ENCODE measurements at regions not wholly inside any gene's neighbourhood (a gene's known extent, or its start where the extent isn't known, plus 50 kb on each side); places are given as distances from the start of the nearest gene placed in this dataset.

DNA sequence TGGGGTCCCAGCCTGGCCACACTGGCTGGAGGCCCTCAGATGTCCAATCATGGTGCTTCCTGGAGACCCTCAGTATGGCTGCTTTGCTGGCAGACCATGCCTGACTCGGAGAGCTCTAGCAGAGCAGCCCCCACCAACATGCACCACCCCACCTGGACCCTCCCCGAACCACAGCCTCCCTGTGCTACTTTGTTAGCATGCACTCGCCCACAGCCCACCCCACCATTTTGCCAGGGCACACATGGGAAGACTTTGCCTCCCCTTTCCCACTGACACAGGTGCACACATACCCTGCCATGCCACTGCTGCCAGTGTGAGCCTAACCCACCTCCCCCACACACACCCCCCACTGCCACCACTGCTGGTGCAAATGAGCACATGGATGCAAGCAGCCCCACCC lies 497.5 kb upstream of the PBX1 start:
- POLR2A ChIA-PET, result no interaction called here
- no peaks in the 10 kb centered on the region for H3K36me3 ChIP-seq (ENCODE audit: control insufficient read depth, insufficient read depth, low read length)
- Mint-ChIP-seq H3K27ac (ENCODE audit: unreplicated experiment) (no peak overlapping the region), H3K9me3 (ENCODE audit: unreplicated experiment) (no peaks in the 10 kb centered on the region), H3K36me3 (ENCODE audit: insufficient read depth, unreplicated experiment) (no peaks in the 10 kb centered on the region), H3K4me3 (ENCODE audit: unreplicated experiment) (no peak overlapping the region), H3K4me1 (ENCODE audit: low read depth, unreplicated experiment) (no peaks in the 10 kb centered on the region), H3K27me3 (ENCODE audit: insufficient read depth, unreplicated experiment) (no peaks in the 10 kb centered on the region)
- no TSS peak for BruUV-seq (replicated peaks)
- intact Hi-C loops (cut with micrococcal nuclease; ENCODE audit: unreplicated experiment), result no loop called here
- TF ChIP-seq, protein P1, sequence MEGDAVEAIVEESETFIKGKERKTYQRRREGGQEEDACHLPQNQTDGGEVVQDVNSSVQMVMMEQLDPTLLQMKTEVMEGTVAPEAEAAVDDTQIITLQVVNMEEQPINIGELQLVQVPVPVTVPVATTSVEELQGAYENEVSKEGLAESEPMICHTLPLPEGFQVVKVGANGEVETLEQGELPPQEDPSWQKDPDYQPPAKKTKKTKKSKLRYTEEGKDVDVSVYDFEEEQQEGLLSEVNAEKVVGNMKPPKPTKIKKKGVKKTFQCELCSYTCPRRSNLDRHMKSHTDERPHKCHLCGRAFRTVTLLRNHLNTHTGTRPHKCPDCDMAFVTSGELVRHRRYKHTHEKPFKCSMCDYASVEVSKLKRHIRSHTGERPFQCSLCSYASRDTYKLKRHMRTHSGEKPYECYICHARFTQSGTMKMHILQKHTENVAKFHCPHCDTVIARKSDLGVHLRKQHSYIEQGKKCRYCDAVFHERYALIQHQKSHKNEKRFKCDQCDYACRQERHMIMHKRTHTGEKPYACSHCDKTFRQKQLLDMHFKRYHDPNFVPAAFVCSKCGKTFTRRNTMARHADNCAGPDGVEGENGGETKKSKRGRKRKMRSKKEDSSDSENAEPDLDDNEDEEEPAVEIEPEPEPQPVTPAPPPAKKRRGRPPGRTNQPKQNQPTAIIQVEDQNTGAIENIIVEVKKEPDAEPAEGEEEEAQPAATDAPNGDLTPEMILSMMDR (IDR thresholded peaks at IDR 0.05; ENCODE audit: insufficient read depth in 1 of 2, low read depth in 1 of 2, low read length in 1 of 2, severe bottlenecking in 1 of 2, unreplicated experiment in 1 of 2), result no peak
- DNase-seq, result no peak
- no peaks in the 10 kb centered on the region for H3K27me3 ChIP-seq (replicated peaks; ENCODE audit: control insufficient read depth, insufficient read depth, low read length)
- peaks cover 29% of the 10 kb centered on the region for H3K4me1 ChIP-seq
- CTCF ChIA-PET, result no interaction called here
- H3K9me3 ChIP-seq, result no peaks in the 10 kb centered on the region
- H3K4me3 ChIP-seq (ENCODE audit: low read depth, low read length), result no peak overlapping the region

DNA sequence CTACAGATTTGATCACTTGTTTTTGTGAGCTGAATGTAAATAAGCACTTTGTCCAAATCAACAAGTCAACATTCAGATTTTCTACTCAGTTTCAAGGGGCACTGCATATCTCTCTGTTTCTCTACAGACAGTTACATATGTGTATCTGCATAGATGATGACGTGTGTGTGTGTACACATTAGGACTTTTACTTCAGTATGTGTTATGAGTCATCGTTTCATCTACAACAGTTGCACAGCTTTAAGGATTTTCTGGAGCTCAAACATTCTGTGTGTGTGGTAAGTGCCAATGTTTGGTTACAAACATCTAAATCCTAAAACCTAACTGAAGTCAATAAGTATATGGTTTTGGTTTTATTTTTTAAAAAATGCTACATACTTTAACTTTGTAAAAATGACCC lies 494.5 kb upstream of the PBX1 start:
- Histone ChIP-seq H3K36me3 (ENCODE audit: control insufficient read depth, insufficient read depth, low read length) (no peaks in the 10 kb centered on the region), H3K27me3 (replicated peaks; ENCODE audit: control insufficient read depth, insufficient read depth, low read length) (no peaks in the 10 kb centered on the region), H3K4me1 (peaks cover 3% of the 10 kb centered on the region; the same call in 1 of the 2 replicates), H3K4me3 (ENCODE audit: low read depth, low read length) (no peak overlapping the region), H3K9me3 (no peaks in the 10 kb centered on the region)
- no peak overlapping the region for H3K27ac Mint-ChIP-seq (ENCODE audit: unreplicated experiment)
- H3K36me3 Mint-ChIP-seq (ENCODE audit: insufficient read depth, unreplicated experiment), result no peaks in the 10 kb centered on the region
- ChIA-PET POLR2A (no interaction called here), CTCF (no interaction called here)
- H3K9me3 Mint-ChIP-seq (ENCODE audit: unreplicated experiment), result no peaks in the 10 kb centered on the region
- no peaks in the 10 kb centered on the region for H3K4me1 Mint-ChIP-seq (ENCODE audit: low read depth, unreplicated experiment)
- no peak overlapping the region for H3K4me3 Mint-ChIP-seq (ENCODE audit: unreplicated experiment)
- no peaks in the 10 kb centered on the region for H3K27me3 Mint-ChIP-seq (ENCODE audit: insufficient read depth, unreplicated experiment)
- DNase-seq, result no peak
- TF ChIP-seq, protein P1 (IDR thresholded peaks at IDR 0.05; ENCODE audit: insufficient read depth in 1 of 2, low read depth in 1 of 2, low read length in 1 of 2, severe bottlenecking in 1 of 2, unreplicated experiment in 1 of 2), result no peak
- BruUV-seq (replicated peaks), result no TSS peak
- intact Hi-C loops (cut with micrococcal nuclease; ENCODE audit: unreplicated experiment), result no loop called here

DNA sequence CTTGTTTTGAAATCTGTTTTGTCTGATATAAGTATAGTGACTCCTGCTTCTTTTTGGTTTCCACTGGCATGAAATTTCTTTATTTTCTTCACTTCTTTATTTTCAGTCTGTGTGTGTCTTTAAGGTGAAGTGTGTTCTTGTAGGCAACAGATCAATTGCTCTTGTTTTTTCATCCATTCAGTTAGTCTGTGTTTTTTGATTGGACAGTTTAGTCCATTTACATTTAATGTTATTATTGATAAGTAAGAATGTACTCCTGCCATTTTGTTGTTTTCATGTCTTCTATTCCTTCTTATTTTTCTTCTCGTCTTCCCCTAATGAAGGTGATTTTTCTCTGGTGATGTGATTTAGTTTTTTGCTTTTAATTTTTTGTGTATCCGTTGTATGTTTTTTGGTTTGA lies 487.7 kb upstream of the PBX1 start:
- no peak overlapping the region for H3K4me3 Mint-ChIP-seq (ENCODE audit: unreplicated experiment)
- Histone ChIP-seq H3K9me3 (peaks cover 12% of the 10 kb centered on the region), H3K4me3 (ENCODE audit: low read depth, low read length) (no peak overlapping the region), H3K27me3 (replicated peaks; ENCODE audit: control insufficient read depth, insufficient read depth, low read length) (no peaks in the 10 kb centered on the region), H3K36me3 (ENCODE audit: control insufficient read depth, insufficient read depth, low read length) (no peaks in the 10 kb centered on the region), H3K4me1 (no peaks in the 10 kb centered on the region)
- no peak overlapping the region for H3K27ac Mint-ChIP-seq (ENCODE audit: unreplicated experiment)
- H3K4me1 Mint-ChIP-seq (ENCODE audit: low read depth, unreplicated experiment), result no peaks in the 10 kb centered on the region
- no peaks in the 10 kb centered on the region for H3K36me3 Mint-ChIP-seq (ENCODE audit: insufficient read depth, unreplicated experiment)
- DNase-seq, result no peak
- no TSS peak for BruUV-seq (replicated peaks)
- intact Hi-C loops (cut with micrococcal nuclease; ENCODE audit: unreplicated experiment), result no loop called here
- TF ChIP-seq, protein P1 (IDR thresholded peaks at IDR 0.05; ENCODE audit: insufficient read depth in 1 of 2, low read depth in 1 of 2, low read length in 1 of 2, severe bottlenecking in 1 of 2, unreplicated experiment in 1 of 2), result no peak
- H3K9me3 Mint-ChIP-seq (ENCODE audit: unreplicated experiment), result peaks cover 33% of the 10 kb centered on the region
- ChIA-PET CTCF (no interaction called here), POLR2A (no interaction called here)
- no peaks in the 10 kb centered on the region for H3K27me3 Mint-ChIP-seq (ENCODE audit: insufficient read depth, unreplicated experiment)
